Activated CD4-positive, alpha-beta T cell treated with anti-CD3 and anti-CD28 coated beads, Interleukin-2, amount 10 ng/mL, durations not matched to agents 24 days and 14 days (primary cell): ENCODE measurements at regions not wholly inside any gene's neighbourhood (a gene's known extent, or its start where the extent isn't known, plus 50 kb on each side); places are given as distances from the start of the nearest gene placed in this dataset.

Source experiments
- DNase-seq: peaks from one replicate; pipeline ENCODE4 v3.0.0; 2022
- H3K27ac Mint-ChIP-seq: one replicate; pipeline ENCODE4 v1.8.0; 2022; ENCODE audit warnings: mild to moderate bottlenecking, mixed read lengths
- H3K27me3 Mint-ChIP-seq: one replicate; pipeline ENCODE4 v1.8.0; 2022; ENCODE audit warnings: mixed read lengths
- H3K36me3 Mint-ChIP-seq: one replicate; pipeline ENCODE4 v1.8.0; 2022; ENCODE audit warnings: low read depth, mild to moderate bottlenecking, mixed read lengths
- H3K4me1 Mint-ChIP-seq: one replicate; pipeline ENCODE4 v1.8.0; 2021; ENCODE audit warnings: mixed read lengths
- H3K4me3 Mint-ChIP-seq: one replicate; pipeline ENCODE4 v1.8.0; 2022; ENCODE audit warnings: mild to moderate bottlenecking, moderate library complexity, mixed read lengths
- H3K9me3 Mint-ChIP-seq: one replicate; pipeline ENCODE4 v1.8.0; 2021; ENCODE audit warnings: mixed read lengths
- intact Hi-C: fragments of 100-400 bp; cut with micrococcal nuclease; formaldehyde crosslinking; loops from one replicate; pipeline ENCODE4 v1.15.1; 2023

DNA sequence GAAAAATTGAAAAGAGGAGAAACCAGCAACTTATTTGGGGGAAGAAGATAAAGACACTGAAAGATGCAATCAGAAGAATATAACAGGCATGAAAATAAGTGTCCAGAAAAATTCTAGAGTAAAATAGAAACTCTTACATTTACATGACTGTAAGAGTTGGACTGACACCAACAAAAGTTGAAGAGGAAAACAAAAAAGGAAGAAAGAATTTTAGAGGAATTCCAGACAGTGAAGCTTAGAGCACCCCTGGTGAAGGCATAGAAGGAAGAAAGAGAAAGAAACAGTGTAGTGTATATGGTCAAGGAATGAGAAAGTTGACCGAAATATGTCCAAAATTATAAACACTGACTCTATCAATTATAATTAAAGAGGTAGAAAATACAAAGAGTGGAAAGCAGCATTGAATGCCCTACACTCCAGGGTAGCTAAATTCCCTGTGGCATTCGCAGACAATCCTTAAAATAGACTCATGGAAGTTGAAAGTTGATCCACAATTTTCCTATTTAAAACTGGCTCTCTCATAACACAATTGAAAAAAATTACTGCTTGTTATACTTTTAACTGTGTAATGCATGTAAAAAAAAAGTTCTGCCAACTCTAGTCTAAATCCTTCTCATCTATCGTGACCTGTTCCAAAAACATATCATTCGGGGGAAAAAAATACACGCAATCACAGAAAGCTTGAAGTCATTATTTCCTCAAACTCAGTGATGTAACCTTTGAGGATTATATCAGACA is 102.6 kb upstream of the ABI3BP start:
- Mint-ChIP-seq H3K4me3 (no peak overlapping the region), H3K4me1 (no peaks in the 10 kb centered on the region), H3K27me3 (peaks cover 6% of the 10 kb centered on the region), H3K9me3 (no peaks in the 10 kb centered on the region), H3K27ac (no peak overlapping the region), H3K36me3 (no peaks in the 10 kb centered on the region)
- intact Hi-C loops: no loop called here
- DNase-seq: no peak

DNA sequence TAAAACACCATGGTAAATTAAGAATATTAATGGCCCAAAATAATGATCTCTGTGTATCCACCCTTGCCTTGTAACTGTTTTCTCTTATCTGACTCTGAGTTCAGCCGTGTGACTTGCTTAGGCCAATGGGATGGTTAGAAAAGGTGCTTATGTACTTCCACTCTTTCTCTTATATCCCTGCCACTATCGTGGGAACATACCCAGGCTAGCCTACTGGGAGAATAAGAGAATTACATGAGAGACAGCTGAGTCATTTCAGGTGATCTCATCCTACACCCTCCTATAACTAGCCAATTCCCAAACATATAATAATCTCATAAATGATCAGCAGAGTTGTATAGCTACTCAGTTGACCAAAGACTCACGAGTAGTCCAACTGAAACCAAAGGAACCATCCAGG is 98.3 kb upstream of the ABI3BP start:
- no peaks in the 10 kb centered on the region for H3K4me1 Mint-ChIP-seq
- intact Hi-C loops: no loop called here
- no peak overlapping the region for H3K4me3 Mint-ChIP-seq
- H3K36me3 Mint-ChIP-seq: no peaks in the 10 kb centered on the region
- DNase-seq: no peak
- H3K27ac Mint-ChIP-seq: no peak overlapping the region
- H3K27me3 Mint-ChIP-seq: peaks cover 13% of the 10 kb centered on the region
- no peaks in the 10 kb centered on the region for H3K9me3 Mint-ChIP-seq

DNA sequence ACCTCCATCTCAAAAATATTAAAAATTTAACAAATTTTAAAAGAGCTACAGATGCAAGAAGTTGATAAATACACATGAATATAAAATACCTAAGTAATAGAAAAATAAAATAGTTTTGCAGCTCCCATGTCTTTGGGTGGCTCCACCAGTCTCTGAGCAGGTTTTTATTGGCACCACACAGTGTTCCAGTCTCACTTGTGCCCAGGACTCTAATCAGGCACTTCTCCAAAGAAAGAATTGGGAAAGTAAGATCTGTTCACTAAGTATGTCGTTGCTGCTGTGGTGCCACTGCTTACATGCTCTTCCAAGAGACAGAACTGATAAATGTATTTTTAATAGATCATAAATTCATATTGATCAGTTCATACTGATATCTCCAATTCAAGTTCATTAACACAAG is 92.5 kb upstream of the ABI3BP start:
- Mint-ChIP-seq H3K4me1 (no peaks in the 10 kb centered on the region), H3K9me3 (no peaks in the 10 kb centered on the region), H3K36me3 (no peaks in the 10 kb centered on the region), H3K27ac (no peak overlapping the region), H3K27me3 (peaks cover 12% of the 10 kb centered on the region), H3K4me3 (no peak overlapping the region)
- DNase-seq: no peak
- intact Hi-C loops: no loop called here

DNA sequence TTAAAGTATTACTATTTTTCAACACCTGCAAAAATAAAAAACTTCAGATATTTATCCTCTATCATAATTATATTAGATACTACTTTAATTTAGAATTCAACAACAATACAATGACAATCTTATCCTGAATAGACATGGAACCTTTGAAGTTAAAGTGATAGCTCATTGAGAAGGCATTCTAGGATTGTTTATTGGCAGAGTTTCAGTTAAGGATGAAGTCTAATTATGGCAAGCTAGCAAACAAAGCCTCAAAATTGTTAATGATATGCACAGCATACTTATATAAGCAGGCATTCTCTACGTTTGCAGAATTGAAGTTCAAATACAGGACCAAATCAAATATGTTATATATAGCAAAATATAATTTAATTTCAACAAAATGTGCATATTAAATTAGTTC is 91.2 kb upstream of the ABI3BP start:
- Mint-ChIP-seq H3K36me3 (no peaks in the 10 kb centered on the region), H3K27me3 (peaks cover 8% of the 10 kb centered on the region), H3K4me1 (no peaks in the 10 kb centered on the region), H3K9me3 (no peaks in the 10 kb centered on the region), H3K27ac (no peak overlapping the region), H3K4me3 (no peak overlapping the region)
- intact Hi-C loops: no loop called here
- no peak for DNase-seq

DNA sequence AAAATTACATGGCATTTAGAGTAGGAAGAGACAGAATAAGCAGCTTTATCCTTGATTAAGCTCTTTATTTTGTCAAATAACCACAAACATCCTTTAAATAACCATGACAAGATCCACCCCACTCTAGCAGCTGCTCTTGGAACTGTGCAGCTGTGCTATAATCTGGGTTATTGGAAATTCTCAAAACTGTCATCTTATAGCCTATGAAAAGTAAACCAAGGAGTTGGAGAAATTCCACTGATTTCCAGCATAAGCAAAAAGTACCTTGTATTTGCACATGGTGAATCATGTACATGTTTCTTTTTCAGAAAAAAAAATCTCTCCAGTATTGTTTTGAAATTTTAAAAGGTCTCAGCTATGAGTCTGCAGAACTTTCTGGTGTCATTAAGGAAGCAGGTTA is 88.8 kb upstream of the ABI3BP start:
- DNase-seq: no peak
- peaks cover 6% of the 10 kb centered on the region for H3K27me3 Mint-ChIP-seq
- H3K27ac Mint-ChIP-seq: no peak overlapping the region
- no peak overlapping the region for H3K4me3 Mint-ChIP-seq
- H3K9me3 Mint-ChIP-seq: no peaks in the 10 kb centered on the region
- intact Hi-C loops: no loop called here
- no peaks in the 10 kb centered on the region for H3K36me3 Mint-ChIP-seq
- H3K4me1 Mint-ChIP-seq: no peaks in the 10 kb centered on the region

DNA sequence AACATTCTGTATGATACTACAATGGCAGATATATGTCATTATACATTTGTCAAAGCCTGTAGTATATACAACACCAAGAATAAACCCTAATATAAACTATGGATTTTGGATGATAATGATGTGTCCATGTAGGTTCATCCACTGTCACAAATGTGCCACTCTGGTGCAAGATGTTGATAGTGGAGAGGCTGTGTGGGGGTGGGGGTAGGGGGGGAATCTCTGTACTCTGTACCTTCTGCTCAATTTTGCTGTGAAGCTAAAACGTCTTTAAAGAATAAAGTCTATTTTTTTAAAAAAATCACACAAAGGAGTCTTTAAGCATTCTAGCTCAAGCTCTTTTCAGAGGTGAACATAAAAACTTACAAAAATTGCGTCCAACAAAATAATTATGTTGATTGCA is 88.2 kb upstream of the ABI3BP start:
- Mint-ChIP-seq H3K4me1 (no peaks in the 10 kb centered on the region), H3K27ac (no peak overlapping the region), H3K36me3 (no peaks in the 10 kb centered on the region), H3K27me3 (peaks cover 5% of the 10 kb centered on the region), H3K4me3 (no peak overlapping the region), H3K9me3 (no peaks in the 10 kb centered on the region)
- DNase-seq: no peak
- intact Hi-C loops: no loop called here

DNA sequence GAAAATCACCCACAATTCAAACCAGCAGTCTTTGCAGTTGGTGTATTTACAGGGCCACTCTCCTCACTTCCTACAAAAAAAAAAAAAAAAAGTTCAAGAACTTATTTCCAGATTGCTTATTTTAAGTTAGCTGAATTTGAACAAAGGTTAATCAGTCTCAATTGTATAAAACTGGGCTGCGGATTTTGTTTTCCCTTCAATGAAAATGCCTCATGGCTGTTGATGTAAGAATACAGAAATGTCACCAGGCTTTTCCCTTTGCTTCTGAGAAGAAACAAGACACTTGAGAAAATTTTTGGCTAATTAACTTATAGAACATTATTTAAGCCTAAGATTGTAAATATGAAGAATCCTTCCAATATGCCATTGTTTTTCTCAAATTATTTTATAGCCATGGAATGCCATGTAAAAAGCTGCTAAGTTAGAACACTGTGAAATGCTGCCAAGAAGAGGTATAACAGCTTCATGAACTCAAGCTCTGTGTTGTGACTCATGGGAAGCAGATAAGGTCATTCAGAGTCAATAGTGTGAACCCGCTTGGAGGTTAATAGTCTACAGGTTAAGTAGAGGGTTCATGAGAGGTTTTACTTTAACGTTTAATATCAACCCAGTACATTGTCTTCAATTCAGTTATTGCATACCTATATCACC is 84.3 kb upstream of the ABI3BP start:
- Mint-ChIP-seq H3K4me1 (no peaks in the 10 kb centered on the region), H3K27ac (no peak overlapping the region), H3K36me3 (no peaks in the 10 kb centered on the region), H3K9me3 (peaks cover 3% of the 10 kb centered on the region), H3K27me3 (peaks cover 5% of the 10 kb centered on the region), H3K4me3 (no peak overlapping the region)
- intact Hi-C loops: no loop called here
- DNase-seq: no peak

DNA sequence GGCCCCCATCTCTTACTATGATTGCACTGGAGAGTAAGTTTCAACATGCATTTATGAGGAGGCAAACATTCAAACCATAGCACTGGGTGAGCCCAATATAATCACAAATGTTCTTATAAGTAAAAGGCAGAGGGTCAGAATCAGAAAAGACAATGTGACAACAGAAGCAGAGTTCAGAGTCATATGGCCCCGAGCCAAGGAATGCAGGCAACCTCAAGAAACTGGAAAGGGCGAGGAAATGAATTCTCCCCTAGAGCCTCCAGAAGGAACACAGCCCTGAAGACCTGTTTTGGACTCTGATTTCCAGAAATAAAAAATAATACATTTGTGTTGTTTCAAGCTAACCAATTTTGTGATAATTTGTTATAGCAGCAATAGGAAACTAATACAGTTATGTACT is 81.3 kb upstream of the ABI3BP start:
- Mint-ChIP-seq H3K36me3 (no peaks in the 10 kb centered on the region), H3K4me3 (no peak overlapping the region), H3K27ac (no peak overlapping the region), H3K27me3 (peaks cover 6% of the 10 kb centered on the region), H3K9me3 (peaks cover 3% of the 10 kb centered on the region), H3K4me1 (peaks cover 2% of the 10 kb centered on the region)
- intact Hi-C loops: no loop called here
- DNase-seq: no peak

DNA sequence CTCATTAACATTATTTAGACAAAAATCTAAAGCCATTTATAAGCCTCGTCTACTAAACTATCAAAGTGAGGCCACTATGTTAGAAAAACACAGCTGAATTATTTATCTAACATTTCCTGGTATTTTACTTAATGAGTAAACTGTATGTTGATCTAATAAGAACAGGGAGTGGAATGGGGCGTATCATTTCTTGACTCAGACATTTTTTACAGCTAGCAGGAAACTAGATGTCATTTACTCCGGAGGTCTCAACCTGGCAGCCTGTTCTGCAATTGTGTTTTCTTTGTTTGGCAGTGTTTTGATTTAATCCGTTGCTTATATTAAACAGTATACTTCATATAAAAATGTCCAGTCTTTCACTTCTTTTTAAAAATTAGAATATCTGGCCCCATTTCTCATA is 79.1 kb upstream of the ABI3BP start:
- Mint-ChIP-seq H3K27ac (no peak overlapping the region), H3K4me3 (no peak overlapping the region)

DNA sequence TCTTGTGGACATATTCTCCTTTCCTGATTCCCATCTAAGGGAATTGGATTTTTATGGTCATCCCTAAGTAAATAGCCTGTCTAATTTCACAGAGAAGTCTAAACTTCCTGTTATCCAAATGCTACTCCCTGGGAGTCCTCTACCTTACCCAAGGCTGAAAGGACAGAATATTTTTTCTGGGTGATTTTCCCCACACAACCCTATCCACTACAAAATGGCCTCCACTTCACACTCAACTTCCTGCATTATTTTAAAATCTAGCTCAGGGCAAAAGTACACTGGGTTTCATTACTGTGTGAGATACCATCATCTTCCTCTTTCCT is 77.5 kb upstream of the ABI3BP start:
- DNase-seq: no peak

More for the DNA sequence above, 79.1 kb upstream of the ABI3BP start:
- intact Hi-C loops: no loop called here
- peaks cover 3% of the 10 kb centered on the region for H3K9me3 Mint-ChIP-seq
- H3K4me1 Mint-ChIP-seq: peaks cover 2% of the 10 kb centered on the region
- H3K36me3 Mint-ChIP-seq: no peaks in the 10 kb centered on the region
- no peak for DNase-seq
- peaks cover 11% of the 10 kb centered on the region for H3K27me3 Mint-ChIP-seq

DNA sequence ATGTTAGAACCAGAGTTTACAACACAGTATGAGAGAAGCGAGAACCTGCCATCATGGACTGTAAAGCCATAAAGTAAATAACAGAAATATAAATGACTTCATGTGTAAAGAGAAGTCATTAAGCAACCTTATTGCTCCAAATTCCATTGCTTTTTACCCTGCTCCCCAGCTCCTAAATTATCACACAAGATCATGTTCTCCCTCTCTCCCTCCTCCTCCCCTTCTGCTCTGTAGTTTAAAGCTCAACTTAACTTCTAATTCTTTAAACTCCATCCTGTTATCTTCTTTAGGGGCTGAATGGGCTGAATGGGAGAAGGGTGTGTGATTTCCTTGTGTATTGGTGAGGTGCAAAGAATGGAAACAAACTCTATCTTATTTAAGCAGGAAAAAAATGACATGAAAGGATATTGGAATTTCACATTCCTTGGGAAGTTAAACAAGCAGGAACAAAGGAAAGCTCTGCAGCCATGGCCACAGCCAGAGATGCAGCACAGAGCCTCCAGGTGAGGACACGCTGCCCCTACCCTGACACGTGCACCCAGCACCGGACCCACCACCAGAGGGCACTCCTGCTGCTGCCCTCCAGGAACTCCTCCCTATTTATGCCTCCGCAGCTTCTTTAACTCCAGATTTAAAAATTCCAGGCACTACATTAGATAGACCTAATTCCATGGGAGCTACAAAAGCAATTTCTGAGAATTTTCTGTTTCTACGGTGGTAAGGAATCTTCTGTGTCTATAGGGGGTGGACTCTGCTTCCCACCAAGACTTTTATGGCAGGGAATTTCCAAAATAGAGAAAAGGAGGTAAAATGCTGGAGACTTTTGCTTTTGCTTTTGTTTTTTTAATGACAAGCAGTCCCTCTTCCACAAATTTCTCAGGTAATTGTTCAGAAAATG is 76.9 kb upstream of the ABI3BP start:
- intact Hi-C loops: loop anchor here (1.0 kb wide), 2 partner anchors 312 to 566 kb away; no protein-coding TSS in a partner anchor
- H3K27ac Mint-ChIP-seq: no peak overlapping the region
- no peak overlapping the region for H3K4me3 Mint-ChIP-seq
- H3K9me3 Mint-ChIP-seq: peaks cover 3% of the 10 kb centered on the region
- no peaks in the 10 kb centered on the region for H3K36me3 Mint-ChIP-seq
- peaks cover 25% of the 10 kb centered on the region for H3K27me3 Mint-ChIP-seq
- H3K4me1 Mint-ChIP-seq: peaks cover 2% of the 10 kb centered on the region
- peak; percentile 86 for DNase-seq

More for the DNA sequence above, 77.5 kb upstream of the ABI3BP start:
- Mint-ChIP-seq H3K27ac (no peak overlapping the region), H3K36me3 (no peaks in the 10 kb centered on the region), H3K4me1 (peaks cover 2% of the 10 kb centered on the region), H3K9me3 (peaks cover 3% of the 10 kb centered on the region), H3K4me3 (no peak overlapping the region), H3K27me3 (peaks cover 21% of the 10 kb centered on the region)
- intact Hi-C loops: loop anchor here (1.0 kb wide), 2 partner anchors 312 to 566 kb away; no protein-coding TSS in a partner anchor

DNA sequence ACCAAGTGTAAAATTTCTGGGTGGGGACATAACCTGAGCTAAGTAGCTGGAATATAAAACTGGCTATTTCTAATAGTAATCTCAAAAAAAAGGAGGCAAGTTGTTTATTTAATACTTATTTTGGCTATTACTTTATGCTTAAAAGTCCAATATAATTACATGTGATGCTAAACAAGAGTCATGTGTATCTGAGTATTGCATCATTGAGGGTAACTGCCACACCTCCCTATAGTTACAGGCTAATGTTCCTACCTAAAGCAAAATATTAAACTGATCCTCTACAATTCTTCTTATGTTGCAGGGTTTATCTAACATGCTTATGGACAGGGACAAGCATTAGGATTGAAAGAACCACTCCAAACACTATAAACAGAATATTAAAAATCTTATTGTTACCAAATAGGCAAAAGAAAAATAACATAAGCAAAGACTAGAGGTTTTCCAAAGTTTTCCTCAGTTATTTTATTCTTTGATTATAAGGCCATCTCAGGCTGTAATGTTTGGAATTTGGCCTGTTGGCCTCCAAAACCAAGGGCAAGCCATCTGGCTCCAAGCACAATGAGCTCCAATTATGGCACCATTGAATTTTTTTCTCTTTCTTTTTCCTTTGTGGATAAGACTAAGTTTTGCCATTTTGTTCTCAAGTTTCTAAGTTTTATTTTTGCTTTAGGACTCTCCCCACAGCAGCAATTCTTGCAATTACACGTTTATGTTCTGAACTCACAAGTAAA is 75.8 kb upstream of the ABI3BP start:
- intact Hi-C loops: no loop called here
- Mint-ChIP-seq H3K36me3 (no peaks in the 10 kb centered on the region), H3K4me1 (peaks cover 2% of the 10 kb centered on the region), H3K27ac (no peak overlapping the region), H3K4me3 (no peak overlapping the region), H3K27me3 (peaks cover 29% of the 10 kb centered on the region), H3K9me3 (no peaks in the 10 kb centered on the region)
- DNase-seq: no peak

DNA sequence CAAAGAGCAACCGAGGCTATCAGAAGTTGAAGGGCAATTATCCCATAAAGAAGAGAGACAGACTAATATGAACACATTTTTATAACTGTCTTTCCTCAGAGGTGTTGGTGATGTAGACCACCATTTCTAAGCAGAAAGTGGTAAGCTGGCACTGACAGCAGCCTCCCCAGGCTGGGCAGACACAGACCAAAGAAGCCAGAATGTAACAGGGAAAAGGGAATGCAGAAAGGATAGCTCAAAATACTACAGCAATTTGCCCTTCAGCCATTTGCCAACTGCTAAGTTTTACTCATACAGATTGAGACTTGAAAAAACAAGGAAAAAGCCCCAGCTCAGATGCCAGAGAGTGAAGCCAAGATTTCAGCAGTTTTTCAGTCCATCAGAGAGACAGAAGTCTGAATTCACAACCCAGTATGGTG is 73.5 kb upstream of the ABI3BP start:
- Mint-ChIP-seq H3K4me3 (no peak overlapping the region), H3K27me3 (peaks cover 27% of the 10 kb centered on the region), H3K9me3 (peaks cover 4% of the 10 kb centered on the region), H3K27ac (no peak overlapping the region), H3K4me1 (peaks cover 2% of the 10 kb centered on the region), H3K36me3 (no peaks in the 10 kb centered on the region)
- DNase-seq: no peak
- intact Hi-C loops: no loop called here
